Parathyroid adenoma (tissue), 2 donors: ENCODE measurements at regions not wholly inside any gene's neighbourhood (a gene's known extent, or its start where the extent isn't known, plus 50 kb on each side); places are given as distances from the start of the nearest gene placed in this dataset.

Experiments used
- H2AFZ ChIP-seq: fragments of 300-600 bp; sonication (generic); one replicate; pipeline ENCODE4 v1.7.0; 2017; ENCODE audit warnings: antibody characterized with exemption, mild to moderate bottlenecking
- H3K27ac ChIP-seq: fragments of 300-600 bp; sonication (generic); one replicate; pipeline ENCODE4 v1.7.0; 2017
- H3K27me3 ChIP-seq: fragments of 300-600 bp; sonication (generic); one replicate; pipeline ENCODE4 v1.7.0; 2017; ENCODE audit warnings: low read length; ENCODE audit not compliant: control insufficient read depth, insufficient read depth
- H3K36me3 ChIP-seq: fragments of 300-600 bp; sonication (generic); one replicate; pipeline ENCODE4 v1.7.0; 2017; ENCODE audit warnings: low read length; ENCODE audit not compliant: control insufficient read depth, insufficient read depth
- H3K4me1 ChIP-seq: fragments of 300-600 bp; sonication (generic); one replicate; pipeline ENCODE4 v1.7.0; 2017; ENCODE audit warnings: control low read depth
- H3K4me2 ChIP-seq: fragments of 300-600 bp; sonication (generic); one replicate; pipeline ENCODE4 v1.7.0; 2017; ENCODE audit warnings: low read length
- H3K4me3 ChIP-seq: fragments of 300-600 bp; sonication (generic); one replicate; pipeline ENCODE4 v1.7.0; 2017; ENCODE audit warnings: low read depth, low read length
- H3K79me2 ChIP-seq: fragments of 300-600 bp; sonication (generic); one replicate; pipeline ENCODE4 v1.7.0; 2017; ENCODE audit warnings: control low read depth
- H3K9ac ChIP-seq: fragments of 300-600 bp; sonication (generic); one replicate; pipeline ENCODE4 v1.7.0; 2017; ENCODE audit warnings: mild to moderate bottlenecking
- H3K9me3 ChIP-seq: fragments of 300-600 bp; sonication (generic); one replicate; pipeline ENCODE4 v1.7.0; 2017; ENCODE audit warnings: low read length; ENCODE audit not compliant: control insufficient read depth
- CTCF ChIP-seq: fragments of 300-600 bp; sonication (generic); IDR thresholded peaks from one replicate; pipeline ENCODE4 v1.7.0; 2017; ENCODE audit warnings: antibody characterized with exemption, mild to moderate bottlenecking
- donor health status: primary hyperparathyroidism.

- no peak overlapping the region for H3K4me3 ChIP-seq
- no peaks in the 10 kb centered on the region for H3K79me2 ChIP-seq
- H3K9me3 ChIP-seq = no peaks in the 10 kb centered on the region
- TF ChIP-seq CTCF = no peak
- H3K9ac ChIP-seq = no peak overlapping the region
- H3K27me3 ChIP-seq = no peaks in the 10 kb centered on the region
- no peaks in the 10 kb centered on the region for H3K36me3 ChIP-seq
- peak overlapping the region; percentile 22 for H3K27ac ChIP-seq
- H3K4me2 ChIP-seq = no peak overlapping the region
- H3K4me1 ChIP-seq = no peaks in the 10 kb centered on the region
- no peak overlapping the region for H2AFZ ChIP-seq
These were observed 206.3 kb upstream of the FOXF1 start for GRCh38 chr16:86303787-86304678.

GRCh38 chr16:86304868-86305267, 205.5 kb upstream of the FOXF1 start:
- no peak overlapping the region for H3K4me3 ChIP-seq
- no peak overlapping the region for H3K4me2 ChIP-seq
- TF ChIP-seq CTCF = no peak
- H3K27ac ChIP-seq = no peak overlapping the region
- no peaks in the 10 kb centered on the region for H3K9me3 ChIP-seq
- no peaks in the 10 kb centered on the region for H3K4me1 ChIP-seq
- H3K36me3 ChIP-seq = no peaks in the 10 kb centered on the region
- H3K79me2 ChIP-seq = no peaks in the 10 kb centered on the region
- H2AFZ ChIP-seq = no peak overlapping the region
- H3K9ac ChIP-seq = no peak overlapping the region
- H3K27me3 ChIP-seq = no peaks in the 10 kb centered on the region

- Histone ChIP-seq H3K27ac (no peak overlapping the region), H3K79me2 (no peaks in the 10 kb centered on the region), H3K9me3 (no peaks in the 10 kb centered on the region), H3K4me3 (no peak overlapping the region), H3K4me1 (no peaks in the 10 kb centered on the region), H3K4me2 (no peak overlapping the region), H3K27me3 (no peaks in the 10 kb centered on the region), H3K9ac (no peak overlapping the region), H3K36me3 (no peaks in the 10 kb centered on the region), H2AFZ (no peak overlapping the region)
- TF ChIP-seq CTCF = no peak
These were observed 204.9 kb upstream of the FOXF1 start for GRCh38 chr16:86305440-86305839.

GRCh38 chr16:86306011-86306644, 204.2 kb upstream of the FOXF1 start:
- Histone ChIP-seq H3K36me3 (no peaks in the 10 kb centered on the region), H3K79me2 (no peaks in the 10 kb centered on the region), H2AFZ (no peak overlapping the region), H3K4me2 (no peak overlapping the region), H3K9me3 (no peaks in the 10 kb centered on the region), H3K27me3 (no peaks in the 10 kb centered on the region), H3K4me3 (no peak overlapping the region), H3K27ac (no peak overlapping the region), H3K9ac (no peak overlapping the region), H3K4me1 (no peaks in the 10 kb centered on the region)
- no peak for TF ChIP-seq CTCF
